SU-DHL-6 (cell line): ENCODE measurements at regions not wholly inside any gene's neighbourhood (a gene's known extent, or its start where the extent isn't known, plus 50 kb on each side); places are given as distances from the start of the nearest gene placed in this dataset.

Experiments
- H2AFZ ChIP-seq: fragments of 200-600 bp; sonication (generic); 2 replicates; pipeline ENCODE4 v1.6.1; 2014; ENCODE audit warnings: low read depth, mild to moderate bottlenecking, moderate library complexity, mixed read lengths, antibody characterized with exemption, low read length; ENCODE audit not compliant: severe bottlenecking
- H3F3A ChIP-seq: fragments of 200-600 bp; shearing (Covaris generic); 2 replicates; pipeline ENCODE4 v1.6.0; 2016; ENCODE audit warnings: antibody characterized with exemption, mild to moderate bottlenecking; ENCODE audit not compliant: insufficient read depth
- H3K27ac ChIP-seq: fragments of 200-600 bp; sonication (generic); 2 replicates; pipeline ENCODE4 v1.5.1; 2016; ENCODE audit warnings: low read depth, mild to moderate bottlenecking, low read length, moderate library complexity, mixed read lengths
- H3K27me3 ChIP-seq: fragments of 200-600 bp; sonication (generic), shearing (Covaris generic); 2 replicates; pipeline ENCODE4 v1.6.0; 2014; ENCODE audit warnings: mild to moderate bottlenecking, low read length
- H3K36me3 ChIP-seq: fragments of 200-600 bp; sonication (generic); 2 replicates; pipeline ENCODE4 v1.6.1; 2014; ENCODE audit warnings: mild to moderate bottlenecking, low read length, mixed read lengths
- H3K4me2 ChIP-seq: fragments of 300-600, 200-600 bp; shearing (Covaris generic), sonication (generic); 2 replicates; pipeline ENCODE4 v1.6.0; 2014; ENCODE audit warnings: low read length, low read depth, mild to moderate bottlenecking; ENCODE audit not compliant: poor library complexity, severe bottlenecking
- H3K4me3 ChIP-seq: fragments of 200-600 bp; sonication (generic); 2 replicates; pipeline ENCODE4 v1.5.1; 2014; ENCODE audit warnings: antibody characterized with exemption, low read length, mild to moderate bottlenecking, mixed read lengths; ENCODE audit not compliant: insufficient read depth, poor library complexity, severe bottlenecking
- H3K79me2 ChIP-seq: fragments of 200-600 bp; sonication (generic); 2 replicates; pipeline ENCODE4 v1.6.1; 2014; ENCODE audit warnings: mild to moderate bottlenecking, low read length, moderate library complexity; ENCODE audit not compliant: insufficient read depth
- H3K9ac ChIP-seq: fragments of 200-600 bp; sonication (generic); 2 replicates; pipeline ENCODE4 v1.7.0; 2014; ENCODE audit warnings: mild to moderate bottlenecking, low read length
- H3K9me2 ChIP-seq: fragments of 200-600 bp; sonication (generic); replicated peaks from 2 replicates; pipeline ENCODE4 v1.6.1; 2014; ENCODE audit warnings: low read length; ENCODE audit not compliant: insufficient read depth
- H3K9me3 ChIP-seq: fragments of 200-600 bp; sonication (generic); 2 replicates; pipeline ENCODE4 v1.6.1; 2014; ENCODE audit warnings: low read length, mixed read lengths; ENCODE audit not compliant: insufficient read depth
- H4K20me1 ChIP-seq: fragments of 200-600 bp; sonication (generic); 2 replicates; pipeline ENCODE4 v1.6.1; 2014; ENCODE audit warnings: low read depth, mild to moderate bottlenecking, antibody characterized with exemption, low read length, moderate library complexity, mixed read lengths
- EZH2phosphoT487 ChIP-seq: fragments of 200-600 bp; sonication (generic), shearing (Covaris generic); conservative IDR thresholded peaks from 2 replicates; pipeline ENCODE4 v1.6.1; 2018; ENCODE audit warnings: mild to moderate bottlenecking, antibody characterized with exemption, low read length, moderate library complexity, mixed read lengths
- TF ChIP-seq, protein P1 (sequence below): fragments of 200-600 bp; sonication (generic); IDR thresholded peaks from one replicate; pipeline ENCODE4 v1.5.1; 2017; ENCODE audit warnings: antibody characterized with exemption, mild to moderate bottlenecking, low read length, moderate library complexity; ENCODE audit not compliant: insufficient read depth, poor library complexity, severe bottlenecking

DNA sequence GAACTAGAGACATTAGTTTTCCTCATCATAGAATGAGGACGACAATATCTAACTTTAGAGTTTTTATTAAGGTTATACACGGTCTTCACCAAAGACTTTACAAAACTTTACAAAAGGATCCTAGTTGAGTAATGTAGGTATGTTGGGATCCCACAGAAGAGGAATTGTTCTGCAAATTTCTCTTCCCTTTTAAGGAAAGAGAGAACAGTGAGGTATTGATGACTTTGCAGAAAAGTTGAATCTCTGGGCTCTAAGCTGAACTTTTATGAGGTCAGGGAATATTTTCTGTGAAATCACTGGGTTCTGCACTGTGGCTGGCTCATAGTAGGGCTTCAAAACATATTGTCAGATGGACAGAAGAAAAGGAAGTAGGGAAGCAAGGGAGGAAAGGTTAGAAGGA is 89.8 kb upstream of the PIRT start:
- H3F3A ChIP-seq: no peaks in the 10 kb centered on the region
- H4K20me1 ChIP-seq: no peaks in the 10 kb centered on the region
- H3K27ac ChIP-seq: no peak overlapping the region
- H3K27me3 ChIP-seq: no peaks in the 10 kb centered on the region
- H2AFZ ChIP-seq: no peak overlapping the region
- no peak for TF ChIP-seq EZH2phosphoT487
- TF ChIP-seq, protein P1, sequence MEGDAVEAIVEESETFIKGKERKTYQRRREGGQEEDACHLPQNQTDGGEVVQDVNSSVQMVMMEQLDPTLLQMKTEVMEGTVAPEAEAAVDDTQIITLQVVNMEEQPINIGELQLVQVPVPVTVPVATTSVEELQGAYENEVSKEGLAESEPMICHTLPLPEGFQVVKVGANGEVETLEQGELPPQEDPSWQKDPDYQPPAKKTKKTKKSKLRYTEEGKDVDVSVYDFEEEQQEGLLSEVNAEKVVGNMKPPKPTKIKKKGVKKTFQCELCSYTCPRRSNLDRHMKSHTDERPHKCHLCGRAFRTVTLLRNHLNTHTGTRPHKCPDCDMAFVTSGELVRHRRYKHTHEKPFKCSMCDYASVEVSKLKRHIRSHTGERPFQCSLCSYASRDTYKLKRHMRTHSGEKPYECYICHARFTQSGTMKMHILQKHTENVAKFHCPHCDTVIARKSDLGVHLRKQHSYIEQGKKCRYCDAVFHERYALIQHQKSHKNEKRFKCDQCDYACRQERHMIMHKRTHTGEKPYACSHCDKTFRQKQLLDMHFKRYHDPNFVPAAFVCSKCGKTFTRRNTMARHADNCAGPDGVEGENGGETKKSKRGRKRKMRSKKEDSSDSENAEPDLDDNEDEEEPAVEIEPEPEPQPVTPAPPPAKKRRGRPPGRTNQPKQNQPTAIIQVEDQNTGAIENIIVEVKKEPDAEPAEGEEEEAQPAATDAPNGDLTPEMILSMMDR: no peak
- no peak overlapping the region for H3K9ac ChIP-seq
- no peak overlapping the region for H3K4me3 ChIP-seq
- no peaks in the 10 kb centered on the region; the same call in 1 of the 2 replicates for H3K9me2 ChIP-seq
- no peaks in the 10 kb centered on the region for H3K36me3 ChIP-seq
- H3K79me2 ChIP-seq: no peaks in the 10 kb centered on the region
- no peak overlapping the region for H3K4me2 ChIP-seq
- no peaks in the 10 kb centered on the region for H3K9me3 ChIP-seq

DNA sequence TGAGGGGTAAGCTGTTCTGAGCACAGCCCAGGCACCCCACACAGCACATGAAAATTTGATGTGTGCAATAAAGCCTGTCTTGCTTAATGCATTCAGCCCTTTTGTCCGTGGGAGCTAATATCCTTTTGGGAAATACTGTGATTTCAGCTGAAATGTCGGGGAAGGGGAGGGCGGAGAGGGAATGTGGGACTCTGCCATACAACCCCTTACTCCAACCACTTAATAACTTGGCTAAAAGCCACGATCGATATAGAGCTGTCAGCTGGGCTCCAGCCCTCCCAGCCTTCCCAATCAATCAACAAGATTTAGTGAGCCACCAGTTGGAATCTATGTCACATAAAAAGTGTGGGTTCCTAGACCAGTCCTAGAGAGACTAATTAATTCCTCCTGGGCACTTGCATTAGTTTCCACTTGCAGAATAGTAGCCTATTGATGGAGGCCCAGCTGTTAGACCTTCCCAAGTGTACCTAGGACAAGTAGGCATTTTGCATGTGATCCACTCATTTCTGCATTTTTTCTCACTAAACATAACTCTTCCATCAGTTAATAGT is 82.7 kb upstream of the PIRT start:
- no peak for TF ChIP-seq EZH2phosphoT487
- TF ChIP-seq, protein P1: no peak
- no peaks in the 10 kb centered on the region for H3F3A ChIP-seq
- no peaks in the 10 kb centered on the region; the same call in 1 of the 2 replicates for H3K9me2 ChIP-seq
- no peak overlapping the region for H3K27ac ChIP-seq
- H3K36me3 ChIP-seq: no peaks in the 10 kb centered on the region
- no peak overlapping the region for H3K9ac ChIP-seq
- no peaks in the 10 kb centered on the region for H3K9me3 ChIP-seq
- no peak overlapping the region for H3K4me2 ChIP-seq
- H4K20me1 ChIP-seq: no peaks in the 10 kb centered on the region
- no peaks in the 10 kb centered on the region for H3K27me3 ChIP-seq
- no peak overlapping the region for H3K4me3 ChIP-seq
- no peaks in the 10 kb centered on the region for H3K79me2 ChIP-seq
- no peak overlapping the region for H2AFZ ChIP-seq

DNA sequence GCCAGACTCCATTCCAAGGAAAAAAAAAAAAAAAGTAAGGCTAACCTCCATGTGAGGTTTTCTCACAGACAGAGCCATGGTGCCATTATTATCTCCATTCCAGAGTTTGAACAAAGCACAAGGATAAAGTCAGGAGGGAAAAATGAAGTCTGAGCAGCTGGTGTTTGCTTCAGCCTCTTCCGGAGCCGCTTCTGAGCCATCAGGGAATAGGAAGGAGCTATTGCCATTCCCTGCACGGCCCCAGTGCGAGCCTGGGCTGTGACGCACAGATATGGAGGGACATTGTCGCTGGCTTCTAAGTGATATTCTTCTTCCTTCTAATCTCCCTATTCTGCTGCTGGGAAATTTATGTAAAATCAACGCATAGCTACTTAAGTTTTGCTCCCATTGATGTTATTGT is 69.5 kb upstream of the PIRT start:
- H3K9ac ChIP-seq: no peak overlapping the region
- no peaks in the 10 kb centered on the region for H3K9me3 ChIP-seq
- no peaks in the 10 kb centered on the region for H3K36me3 ChIP-seq
- TF ChIP-seq EZH2phosphoT487: no peak
- TF ChIP-seq, protein P1: no peak
- H3K9me2 ChIP-seq: no peaks in the 10 kb centered on the region
- no peaks in the 10 kb centered on the region for H4K20me1 ChIP-seq
- no peaks in the 10 kb centered on the region for H3K79me2 ChIP-seq
- no peak overlapping the region for H3K4me3 ChIP-seq
- H3F3A ChIP-seq: no peaks in the 10 kb centered on the region
- H3K27me3 ChIP-seq: no peaks in the 10 kb centered on the region
- H3K27ac ChIP-seq: no peak overlapping the region
- H3K4me2 ChIP-seq: no peak overlapping the region
- H2AFZ ChIP-seq: no peak overlapping the region
